ENCODE measurements at regions not wholly inside any gene's neighbourhood (a gene's known extent, or its start where the extent isn't known, plus 50 kb on each side); places are given as distances from the start of the nearest gene placed in this dataset.

- DNase-seq (ENCODE audit: low spot score): peak; percentile 52
Observed at GRCh38 chr2:57720728-57721627, 325.6 kb upstream of the VRK2 start.

DNA sequence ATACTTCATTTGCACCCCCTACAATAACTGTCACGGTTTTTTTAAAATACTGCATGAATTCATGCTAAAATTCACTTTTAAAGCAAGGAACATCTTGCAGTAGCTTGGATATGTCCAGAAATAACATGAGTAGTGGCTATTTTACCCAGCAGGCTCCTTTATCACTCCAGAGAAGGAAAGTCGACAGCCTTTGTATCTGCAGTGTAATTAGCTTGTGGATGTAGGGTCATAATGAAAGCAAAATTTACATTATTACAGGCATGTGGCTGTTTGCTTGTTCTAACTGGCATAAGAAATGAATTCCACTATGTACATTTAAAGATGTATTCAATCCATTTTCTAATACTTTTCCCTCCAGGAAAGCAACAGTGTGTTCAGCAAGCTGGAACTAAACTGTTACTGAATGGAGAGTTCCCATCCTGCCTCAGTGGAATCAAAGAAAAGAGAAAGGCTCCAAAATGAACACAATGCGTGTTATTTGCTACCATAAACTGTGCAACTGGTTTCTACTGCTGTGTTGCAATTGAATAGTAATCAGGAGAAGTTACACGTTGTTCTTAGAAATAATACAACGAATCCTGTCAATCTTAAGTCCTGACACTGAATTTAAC, 321.2 kb upstream of the VRK2 start:
- DNase-seq (ENCODE audit: low spot score): no peak

GRCh38 chr2:57726294-57726693, 320.3 kb upstream of the VRK2 start:
- DNase-seq (ENCODE audit: low spot score): no peak

- DNase-seq (ENCODE audit: low spot score): no peak
Observed at GRCh38 chr2:57728691-57729090, 317.9 kb upstream of the VRK2 start.

DNA sequence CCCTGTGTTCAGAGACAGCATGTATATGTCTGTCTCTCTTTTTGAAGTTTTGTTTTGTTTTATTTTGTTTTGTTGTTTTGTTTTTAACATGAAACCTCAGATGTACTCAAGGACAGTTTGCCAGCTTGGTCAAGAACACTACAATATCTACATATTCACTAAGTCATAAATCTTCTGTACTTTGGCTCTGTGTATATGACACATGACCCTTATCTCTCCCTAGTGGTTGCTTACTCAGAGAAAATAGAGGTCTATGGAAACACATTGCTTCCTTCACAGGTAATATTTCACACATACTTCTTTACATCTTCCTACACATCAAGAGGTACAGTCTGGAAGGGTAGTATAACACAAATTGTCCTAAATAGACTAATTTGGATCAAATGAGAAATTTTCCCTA, 312.6 kb upstream of the VRK2 start:
- no peak for DNase-seq (ENCODE audit: low spot score)

DNA sequence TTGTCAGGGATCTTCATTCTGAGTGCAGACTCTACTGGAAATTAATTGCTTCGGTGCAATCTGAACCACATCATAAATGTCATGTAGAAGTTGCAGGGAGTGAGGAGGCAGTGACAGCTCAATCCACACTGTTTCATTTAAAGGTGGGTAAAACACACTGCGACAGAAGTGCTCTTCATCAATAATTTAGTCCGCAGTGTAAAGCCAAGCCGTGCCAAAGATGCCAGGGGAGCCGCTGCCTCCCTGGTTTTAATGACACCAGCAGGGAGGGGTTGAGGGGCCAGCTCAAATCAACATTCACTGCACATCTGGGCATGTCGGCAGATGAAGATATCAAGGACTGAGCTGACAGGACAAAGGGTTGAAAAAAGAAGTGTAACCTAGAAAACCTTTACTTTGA, 305.7 kb upstream of the VRK2 start:
- DNase-seq (ENCODE audit: low spot score): no peak

DNA sequence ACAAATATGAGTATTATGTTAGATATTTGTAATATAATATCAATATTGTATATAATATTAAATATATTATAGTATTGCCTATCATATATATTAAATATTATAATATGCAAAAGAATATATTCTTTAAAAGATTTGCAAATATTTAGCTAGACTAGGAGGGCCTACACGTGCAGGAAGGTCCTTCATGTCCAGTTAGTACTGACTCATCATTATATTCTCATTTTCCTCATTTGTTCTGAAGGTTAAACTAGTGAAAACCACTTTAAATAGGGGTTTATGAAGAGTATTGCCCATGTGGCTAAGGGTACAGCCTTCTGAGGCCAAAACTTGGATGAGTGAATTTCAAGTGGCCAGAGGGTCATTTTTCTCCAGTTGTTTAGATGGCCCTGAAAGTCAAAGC, 293.0 kb upstream of the VRK2 start:
- no peak for DNase-seq (ENCODE audit: low spot score)

GRCh38 chr2:57758686-57759085, 287.9 kb upstream of the VRK2 start:
- DNase-seq (ENCODE audit: low spot score): no peak

GRCh38 chr2:57759131-57759530, 287.5 kb upstream of the VRK2 start:
- DNase-seq (ENCODE audit: low spot score): no peak

DNA sequence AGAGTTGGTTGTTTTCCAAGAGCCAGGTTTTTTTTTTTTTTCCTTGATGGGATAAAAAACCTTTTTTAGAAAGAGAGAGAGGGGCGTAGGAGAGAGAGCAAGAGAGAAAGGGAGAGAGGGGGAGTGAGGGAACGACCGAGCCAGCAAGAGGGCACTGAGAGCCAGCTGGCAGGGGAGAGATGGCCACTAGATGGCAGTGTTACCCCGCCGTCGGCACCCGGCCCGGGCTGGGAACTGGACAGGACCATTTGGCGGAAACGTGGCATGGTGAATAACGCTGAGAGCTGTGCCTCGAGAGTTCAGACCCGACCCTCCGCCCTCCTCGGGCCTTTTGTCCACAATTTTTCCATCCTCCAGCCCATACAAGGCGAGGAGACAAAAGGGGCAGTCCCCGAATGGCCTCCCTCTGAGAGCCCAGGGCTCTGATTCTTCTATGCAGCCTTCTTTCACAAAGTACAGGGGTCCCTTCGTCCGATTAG, 286.7 kb upstream of the VRK2 start:
- DNase-seq (ENCODE audit: low spot score): peak; percentile 81

GRCh38 chr2:57760381-57760801, 286.2 kb upstream of the VRK2 start:
- no peak for DNase-seq (ENCODE audit: low spot score)

- DNase-seq (ENCODE audit: low spot score): no peak
Observed at GRCh38 chr2:57776916-57777315, 269.7 kb upstream of the VRK2 start.

- DNase-seq (ENCODE audit: low spot score): no peak
Observed at GRCh38 chr2:57782587-57782986, 264.0 kb upstream of the VRK2 start.

DNA sequence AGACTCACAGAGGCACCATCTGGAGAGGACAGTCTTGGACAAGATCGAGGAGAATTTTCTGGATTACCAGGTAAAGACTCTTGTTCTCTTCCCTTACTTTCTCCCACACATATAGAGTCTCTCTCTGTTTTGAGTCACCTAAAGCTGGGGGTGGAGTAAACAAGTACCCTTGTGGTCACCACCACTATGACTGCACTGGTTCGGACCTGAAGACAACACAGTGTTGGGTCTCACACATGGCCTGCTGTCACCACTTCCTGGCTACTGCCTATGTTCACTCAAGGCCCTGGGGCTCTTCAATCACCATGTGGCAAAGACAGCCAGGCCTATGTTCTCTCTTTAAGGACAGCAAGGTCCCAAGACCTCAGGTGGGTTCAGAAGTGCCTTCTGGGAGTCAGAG, 253.3 kb upstream of the VRK2 start:
- no peak for DNase-seq (ENCODE audit: low spot score)

DNA sequence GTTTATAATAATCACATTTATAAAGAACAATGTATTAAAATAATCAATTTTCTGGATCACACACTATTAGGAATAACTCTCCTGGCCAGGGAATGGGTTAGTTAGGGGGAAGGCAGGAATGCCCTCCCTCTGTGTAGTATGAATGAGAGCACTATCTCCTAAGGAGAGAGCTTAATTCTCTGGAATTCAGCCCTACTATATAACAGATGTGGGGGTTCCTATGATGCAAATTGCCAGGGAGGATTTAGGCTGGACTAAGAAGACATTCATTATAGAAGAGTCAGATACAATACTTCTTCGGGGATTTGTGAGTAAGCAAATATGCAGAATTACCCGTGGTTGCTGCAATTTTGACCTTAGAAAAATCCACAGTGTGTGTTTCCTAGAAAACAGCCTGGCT, 250.1 kb upstream of the VRK2 start:
- DNase-seq (ENCODE audit: low spot score): no peak

- DNase-seq (ENCODE audit: low spot score): no peak
Observed at GRCh38 chr2:57798346-57798745, 248.3 kb upstream of the VRK2 start.

DNA sequence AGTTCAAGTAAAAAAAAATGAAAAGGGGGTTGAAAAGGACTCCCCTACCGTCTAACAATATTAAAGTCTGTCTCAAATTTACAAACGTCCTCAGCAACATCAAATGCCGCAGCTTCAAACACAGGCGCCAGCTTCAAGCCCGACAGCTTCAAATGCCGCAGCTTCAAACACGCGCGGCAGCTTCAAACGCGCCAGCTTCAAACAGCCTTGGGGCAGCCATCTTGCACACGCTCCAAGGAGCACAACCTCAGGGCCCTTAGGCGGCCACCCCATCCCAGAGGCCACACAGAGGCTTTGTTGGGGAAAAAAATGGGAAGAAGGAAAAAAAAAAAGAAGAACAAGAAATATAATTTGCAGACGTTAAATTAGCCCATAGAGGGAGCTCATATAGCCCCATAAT, 244.4 kb upstream of the VRK2 start:
- no peak for DNase-seq (ENCODE audit: low spot score)

DNA sequence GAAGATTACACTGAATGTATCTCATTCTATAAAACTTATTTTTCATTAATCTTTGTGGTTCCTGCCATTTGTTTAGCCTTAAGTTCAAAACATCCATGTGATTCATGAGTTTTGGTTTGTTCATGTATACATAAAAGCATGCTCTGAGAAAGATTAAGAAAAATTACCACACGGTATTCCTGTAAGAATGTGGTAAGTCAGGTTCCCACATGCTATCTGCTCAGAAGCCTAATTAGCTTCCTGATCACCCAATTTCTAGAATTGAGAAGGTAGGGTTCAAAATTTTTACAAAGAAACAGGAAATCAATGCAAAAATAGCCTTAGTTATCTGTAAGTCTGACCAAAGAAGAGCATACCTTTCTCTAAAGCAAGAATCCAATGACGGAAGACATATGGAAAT, 241.6 kb upstream of the VRK2 start:
- no peak for DNase-seq (ENCODE audit: low spot score)

GRCh38 chr2:57806449-57806968, 240.1 kb upstream of the VRK2 start:
- no peak for DNase-seq (ENCODE audit: low spot score)

DNA sequence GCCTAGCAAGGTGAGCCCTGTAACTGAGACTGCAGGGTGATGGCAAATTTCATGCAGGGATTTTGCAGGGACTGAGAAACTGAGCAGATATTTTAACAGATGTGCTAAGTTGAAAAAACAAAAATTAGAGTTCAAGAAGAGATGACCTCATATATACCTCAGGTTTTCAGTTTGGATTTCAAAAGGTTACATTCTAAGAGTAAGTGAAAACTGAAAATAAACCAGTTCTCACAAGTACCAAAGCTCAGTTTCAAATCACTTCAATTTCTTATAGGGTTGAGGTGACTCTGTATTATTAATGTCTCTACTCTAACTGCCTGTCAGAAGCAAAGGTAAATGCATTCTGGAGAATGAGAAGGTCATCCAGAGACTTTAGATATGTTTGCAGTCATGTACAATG, 237.4 kb upstream of the VRK2 start:
- DNase-seq (ENCODE audit: low spot score): no peak

DNA sequence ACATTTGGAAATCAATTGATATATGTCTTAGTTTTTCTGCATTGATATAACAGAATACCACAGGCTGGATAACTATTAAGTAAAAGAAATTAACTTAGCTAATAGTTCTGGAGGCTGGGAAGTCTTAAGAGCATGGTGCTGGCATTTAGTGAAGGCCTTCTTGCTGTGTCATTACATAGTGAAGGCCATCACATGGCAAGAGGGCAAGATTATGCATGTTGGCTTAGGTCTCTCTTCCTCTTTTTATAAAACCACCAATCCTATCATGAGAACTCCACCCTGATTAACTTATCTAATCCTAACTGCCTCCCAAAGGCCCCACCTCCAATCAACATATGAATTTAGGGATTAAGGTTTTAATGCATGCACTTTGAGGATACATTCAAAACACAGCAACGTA, 225.5 kb upstream of the VRK2 start:
- no peak for DNase-seq (ENCODE audit: low spot score)

GRCh38 chr2:57828221-57828620, 218.4 kb upstream of the VRK2 start:
- no peak for DNase-seq (ENCODE audit: low spot score)

DNA sequence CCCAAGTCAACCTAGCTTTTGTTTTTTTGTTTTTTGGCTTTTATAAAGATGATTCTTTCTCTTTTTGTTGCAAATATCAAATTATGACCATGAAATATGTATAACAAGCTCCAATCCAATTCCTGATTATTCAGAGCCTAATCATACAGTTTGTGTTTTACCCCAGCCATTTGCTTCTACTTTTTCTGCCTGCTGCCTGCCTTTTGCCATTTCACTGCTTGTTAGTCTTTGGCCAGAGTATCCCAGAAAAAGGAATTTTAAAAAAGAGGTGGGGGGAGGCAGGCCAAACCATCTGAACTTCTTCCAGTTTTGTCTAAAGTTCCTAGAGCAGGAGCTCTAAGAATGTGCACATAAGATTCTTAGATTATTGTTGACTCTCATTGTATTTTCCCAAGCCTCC, 211.9 kb upstream of the VRK2 start:
- DNase-seq (ENCODE audit: low spot score): no peak

All from LoVo (cell line).